Stimulated activated CD4-positive, alpha-beta T cell treated with anti-CD3 and anti-CD28 coated beads, TNF-alpha, amount 100 ng/mL, for 24 hours (primary cell): ENCODE measurements at regions not wholly inside any gene's neighbourhood (a gene's known extent, or its start where the extent isn't known, plus 50 kb on each side); places are given as distances from the start of the nearest gene placed in this dataset.
"Not testable (repeated sequence)": the region's sequence is repeated elsewhere in the genome, so short reads cannot be mapped to it uniquely, and the experiment has no call there.

Source experiments
- DNase-seq, 3 experiments: peaks; one replicate each; pipeline ENCODE4 v3.0.0-alpha.2; 2020; ENCODE audit warnings: low read depth in 3 of 3

- DNase-seq = no peak
Measured at GRCh38 chr16:49003022-49003421, 278.6 kb downstream of the CBLN1 start.

DNA sequence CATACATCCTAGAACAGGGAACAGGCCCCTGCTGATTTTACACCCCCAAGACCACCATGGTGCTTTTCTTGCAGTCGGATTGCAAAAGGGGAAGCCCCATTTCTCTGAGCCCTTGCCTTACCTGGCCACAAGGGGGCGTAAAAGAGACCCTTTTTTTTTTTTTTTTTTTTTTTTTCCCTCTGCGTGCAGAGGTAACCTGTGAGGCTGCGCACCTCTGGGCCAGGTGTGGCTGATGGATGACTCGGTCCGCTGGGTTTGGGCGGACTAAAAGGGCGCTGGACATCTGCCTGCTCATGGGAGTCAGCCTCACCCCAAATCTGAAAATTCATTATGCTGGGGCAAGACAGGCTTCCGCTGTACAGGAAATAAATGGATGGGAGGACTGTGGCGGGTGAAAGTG, 281.0 kb downstream of the CBLN1 start:
- DNase-seq = no peak

DNA sequence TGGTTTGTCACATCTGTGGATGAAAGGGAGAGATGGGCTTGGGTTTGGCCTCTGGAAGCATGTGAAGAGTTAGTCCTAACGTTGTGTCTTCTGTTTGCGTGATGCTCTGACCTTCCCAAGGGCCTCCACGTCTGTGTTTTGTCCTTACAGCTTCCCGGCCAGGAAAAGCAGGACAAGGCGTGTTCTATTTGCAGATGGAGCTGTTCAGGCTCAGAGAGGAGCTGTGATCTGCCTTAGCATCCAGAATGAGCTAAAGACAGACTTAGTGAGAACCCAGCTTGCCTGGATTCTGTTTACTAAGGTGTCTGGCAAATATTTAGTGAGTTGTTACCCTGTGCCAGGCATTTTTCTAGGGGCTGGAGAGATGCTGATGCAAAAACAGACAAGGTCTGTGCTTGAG, 282.1 kb downstream of the CBLN1 start:
- no peak for DNase-seq

- DNase-seq = no peak
Measured at GRCh38 chr16:48999044-48999443, 282.6 kb downstream of the CBLN1 start.

GRCh38 chr16:48997946-48998345, 283.7 kb downstream of the CBLN1 start:
- no peak for DNase-seq

DNA sequence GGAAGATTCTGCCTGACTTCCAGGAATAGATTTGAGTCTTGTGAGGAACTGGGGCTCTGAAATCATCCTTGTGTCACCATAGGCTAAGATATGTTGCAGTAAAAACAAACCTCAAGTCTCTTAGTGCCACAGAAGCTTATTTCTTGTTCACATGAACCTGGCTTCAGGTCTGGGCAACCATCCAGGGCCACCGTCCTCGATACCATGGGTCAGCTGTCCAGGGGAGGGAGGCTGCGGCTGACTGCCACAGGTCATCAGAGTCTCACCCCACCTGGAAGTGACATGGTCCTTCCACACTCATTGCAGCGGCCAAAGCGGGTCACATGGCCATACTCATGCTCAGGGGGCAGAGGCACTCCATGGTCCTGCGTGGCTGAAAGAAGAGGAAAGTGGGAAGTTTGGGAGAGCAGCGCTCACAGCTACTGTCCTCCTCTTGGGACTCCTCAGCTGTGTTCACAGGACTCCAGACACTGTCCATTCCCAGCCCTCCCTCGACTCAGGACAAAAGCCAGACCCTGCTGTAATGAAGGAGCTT, 284.5 kb downstream of the CBLN1 start:
- no peak for DNase-seq

GRCh38 chr16:48978501-48978900, 303.1 kb downstream of the CBLN1 start:
- no peak for DNase-seq

- no peak for DNase-seq
Measured at GRCh38 chr16:48972236-48972635, 309.4 kb downstream of the CBLN1 start.

GRCh38 chr16:48971571-48972077, 310.0 kb downstream of the CBLN1 start:
- no peak for DNase-seq

GRCh38 chr16:48970216-48970615, 311.4 kb downstream of the CBLN1 start:
- no peak for DNase-seq

GRCh38 chr16:48969611-48970010, 312.0 kb downstream of the CBLN1 start:
- DNase-seq = no peak

GRCh38 chr16:48965386-48965785, 316.3 kb downstream of the CBLN1 start:
- DNase-seq = no peak

DNA sequence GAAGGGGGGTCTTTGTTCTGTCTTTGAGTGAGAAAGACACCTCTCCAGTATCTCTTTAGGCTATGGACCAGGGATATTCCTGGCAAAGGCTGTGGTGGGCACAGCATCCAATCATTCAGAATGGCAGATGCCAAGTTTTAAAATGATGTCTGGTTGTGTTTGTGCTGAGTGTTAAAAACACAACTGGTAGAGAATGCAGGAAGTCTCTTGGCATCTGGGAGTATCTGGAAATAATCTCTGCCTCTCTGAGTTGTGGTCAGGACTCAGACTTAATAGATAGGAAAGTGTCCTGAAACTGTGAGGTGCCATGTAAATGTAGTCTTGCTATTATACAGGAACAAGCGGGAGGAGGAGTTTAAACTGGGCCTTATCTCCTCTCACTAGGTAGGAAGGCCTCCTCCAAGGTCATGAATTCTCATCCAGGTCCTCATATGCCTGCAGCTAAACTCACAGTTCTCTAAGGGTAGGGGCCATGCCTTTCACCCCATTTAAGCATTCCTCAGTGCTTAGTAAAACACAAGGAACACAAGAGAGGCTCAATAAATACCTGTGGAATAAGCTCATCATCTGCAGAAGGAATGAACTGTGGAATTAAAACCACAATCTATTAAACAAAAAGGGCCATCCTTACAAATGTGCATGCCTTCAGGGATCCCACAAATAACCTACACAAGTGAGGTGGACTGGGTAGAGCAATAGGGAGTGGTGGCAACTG, 317.6 kb downstream of the CBLN1 start:
- no peak for DNase-seq

GRCh38 chr16:48963306-48963705, 318.3 kb downstream of the CBLN1 start:
- DNase-seq = no peak

DNA sequence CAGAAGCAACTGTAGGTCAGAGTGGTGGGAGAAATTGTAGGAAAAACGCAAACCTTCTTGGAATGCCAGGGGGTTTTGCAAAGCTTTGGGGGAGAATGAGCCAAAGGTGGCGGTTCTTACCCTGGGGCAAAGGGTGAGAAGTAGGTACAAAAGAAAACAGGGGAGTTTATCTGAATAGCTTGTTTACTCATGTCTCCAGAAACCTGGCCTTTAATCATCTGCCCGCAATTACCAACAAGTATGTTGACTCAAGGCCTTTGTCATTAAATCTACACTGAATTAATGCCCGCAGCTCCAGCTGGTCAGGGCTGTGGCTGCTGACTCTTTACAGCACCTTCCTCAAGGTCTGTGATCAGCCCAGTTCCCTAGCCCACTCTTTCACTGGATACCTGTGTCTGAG, 320.1 kb downstream of the CBLN1 start:
- no peak for DNase-seq

- no peak for DNase-seq
Measured at GRCh38 chr16:48960830-48961229, 320.8 kb downstream of the CBLN1 start.

DNA sequence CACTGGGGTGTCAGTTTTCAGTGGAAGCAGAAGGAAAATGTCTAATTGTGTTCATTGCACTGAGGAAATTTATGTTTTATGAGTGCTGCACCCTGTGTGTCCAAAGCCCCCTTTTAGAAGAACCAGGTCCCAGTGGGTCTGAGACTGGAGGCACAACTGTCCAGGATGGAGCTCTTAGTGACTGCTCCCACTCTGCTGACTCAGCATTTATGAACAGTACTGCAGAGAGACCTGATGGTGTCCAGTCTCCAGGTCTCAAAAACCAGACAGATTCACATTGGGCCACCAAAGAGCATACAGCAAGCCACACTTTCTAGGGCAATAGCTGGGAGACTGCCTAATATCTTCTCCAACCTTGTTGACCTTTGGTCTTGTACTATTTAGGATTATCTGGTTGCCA, 321.9 kb downstream of the CBLN1 start:
- DNase-seq = no peak

DNA sequence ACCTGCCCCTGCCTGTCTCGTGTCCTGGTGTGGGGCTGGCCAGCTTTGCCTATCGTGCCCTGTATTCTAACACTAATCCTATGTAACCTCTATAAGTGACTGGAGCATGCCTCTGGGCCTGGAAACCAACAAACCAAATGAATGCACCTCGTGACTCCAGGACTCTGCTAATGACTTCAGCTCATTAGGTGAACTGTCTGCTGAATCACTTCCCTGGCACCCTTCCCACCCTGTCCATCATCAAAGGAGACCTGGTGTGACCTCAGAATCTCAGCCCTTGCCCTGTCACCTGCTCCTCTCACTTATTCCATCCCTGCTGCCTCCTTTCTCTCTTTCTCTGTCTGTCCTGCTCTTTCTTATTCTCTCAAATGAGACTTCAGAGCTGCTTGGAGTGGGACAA, 322.4 kb downstream of the CBLN1 start:
- no peak for DNase-seq

DNA sequence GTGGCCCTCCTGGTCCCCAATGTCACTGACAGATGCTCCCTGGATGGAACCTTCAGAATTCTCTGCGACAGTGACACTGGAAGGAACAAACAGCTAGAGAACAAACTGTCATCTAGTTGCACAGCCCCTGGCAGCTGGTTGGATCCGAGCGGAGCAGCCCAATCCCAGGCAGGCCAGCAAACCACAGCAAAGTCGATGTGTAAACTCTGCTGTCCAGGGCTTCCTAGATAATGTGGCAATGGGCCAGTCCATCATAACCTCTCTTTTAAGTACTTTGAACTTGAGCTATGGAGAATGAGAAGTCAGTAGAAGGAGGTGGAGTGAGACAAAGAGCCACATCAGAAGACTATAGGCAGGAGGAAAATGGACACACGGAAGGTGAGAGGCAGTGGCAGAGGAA, 323.0 kb downstream of the CBLN1 start:
- DNase-seq = no peak

DNA sequence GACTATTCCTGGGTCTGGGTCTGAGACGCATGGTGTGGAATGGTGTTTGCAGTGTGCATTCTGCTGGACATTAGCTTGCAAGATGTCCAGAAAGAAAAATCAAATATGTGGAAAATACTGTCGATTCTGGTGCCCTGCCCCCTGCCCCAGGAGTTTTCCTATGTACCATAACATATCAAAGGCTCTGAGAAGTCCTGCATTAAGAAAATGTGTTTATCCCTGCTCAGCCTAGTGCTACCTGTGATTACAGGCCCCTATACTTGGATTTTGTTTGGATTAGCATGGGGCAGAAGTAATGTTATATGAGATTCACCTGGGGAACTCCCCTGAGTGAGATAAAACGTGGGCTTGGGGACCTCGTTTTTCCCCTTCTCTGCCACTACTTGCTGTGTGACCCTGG, 325.0 kb downstream of the CBLN1 start:
- DNase-seq = no peak

DNA sequence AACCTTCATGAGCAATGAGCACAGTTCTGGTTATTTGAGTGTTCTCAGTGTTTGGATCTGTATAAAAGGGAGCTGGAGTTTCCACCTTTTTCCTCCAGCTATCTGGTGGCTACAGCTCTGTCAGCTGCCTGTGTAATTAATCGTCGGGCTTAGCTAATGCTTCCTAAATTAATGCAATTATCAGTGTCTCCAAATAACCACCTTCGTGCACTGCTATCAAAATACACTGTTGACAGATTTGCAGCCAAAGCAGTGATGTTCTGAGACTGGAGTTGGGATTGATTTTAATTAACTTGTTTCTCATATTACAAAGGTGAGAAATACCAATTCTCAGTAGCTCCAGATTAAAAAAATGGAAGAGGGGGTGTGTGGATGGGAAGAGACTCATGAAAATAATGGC, 325.8 kb downstream of the CBLN1 start:
- DNase-seq = no peak

GRCh38 chr16:48951621-48952125, 330.0 kb downstream of the CBLN1 start:
- DNase-seq = not testable (repeated sequence)

DNA sequence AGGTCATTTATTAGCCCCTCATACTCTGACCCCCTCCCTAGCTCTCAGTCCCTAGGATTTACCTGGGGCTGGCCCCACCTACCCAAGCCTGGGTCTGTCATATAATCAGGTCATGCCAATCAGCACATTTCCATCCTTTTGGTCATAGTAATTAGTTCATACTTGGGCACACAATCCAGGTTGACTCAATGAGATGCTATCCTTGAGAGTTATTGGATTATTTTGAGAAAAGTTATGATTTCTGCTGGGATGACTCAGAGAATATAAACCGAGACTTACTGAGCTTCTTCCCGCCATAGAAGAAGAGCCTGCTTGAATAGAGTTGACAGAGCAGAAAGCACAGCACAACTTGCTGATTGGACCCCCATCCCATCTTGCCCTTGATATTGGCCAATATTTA, 331.5 kb downstream of the CBLN1 start:
- no peak for DNase-seq

DNA sequence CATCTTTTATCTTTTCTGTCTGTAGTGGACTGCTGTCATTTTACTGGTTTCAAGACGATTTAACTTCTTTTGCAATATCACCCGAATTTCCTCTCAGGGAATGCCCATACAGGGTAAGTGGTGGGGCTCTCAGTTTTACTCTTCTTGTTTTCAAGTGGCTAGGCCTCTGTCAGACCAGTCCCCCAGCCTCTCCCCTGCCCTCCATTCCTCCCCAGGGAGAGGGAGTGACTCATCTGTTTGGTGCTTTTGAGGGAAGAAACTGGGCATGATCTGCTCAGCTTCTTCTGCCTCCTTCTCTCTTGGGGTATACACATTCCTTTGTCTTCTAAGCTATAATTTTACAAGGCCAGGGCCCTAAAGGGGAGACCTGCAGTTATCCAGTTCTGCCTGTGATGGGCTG, 332.0 kb downstream of the CBLN1 start:
- no peak for DNase-seq
